Caco-2 (cell line): ENCODE measurements at regions not wholly inside any gene's neighbourhood (a gene's known extent, or its start where the extent isn't known, plus 50 kb on each side); places are given as distances from the start of the nearest gene placed in this dataset.

Experiments used
- BruUV-seq: library from RNA; stranded (reverse); fragments of 400-500 nt; replicated peaks from 2 replicates; lab custom pipeline; 2021; lab: Mats Ljungman, UMichigan
- CTCF ChIA-PET: fragments of 300-600 bp; sonication (Branson Sonifier 250); formaldehyde crosslinking; loops from one replicate; lab custom pipeline; 2022; ENCODE audit warnings: antibody characterized with exemption; lab: Charles Lee
- POLR2A ChIA-PET: fragments of 300-600 bp; sonication (Branson Sonifier 250); formaldehyde crosslinking; loops from one replicate; lab custom pipeline; 2022; ENCODE audit warnings: antibody characterized with exemption; lab: Charles Lee
- DNase-seq, 2 experiments: peaks; one replicate each; pipeline versions ENCODE4 v3.0.0 to v3.0.0-alpha.2; 2020 to 2022
- H3K27me3 ChIP-seq: replicated peaks from 2 replicates; pipeline ENCODE4 v1.6.0; 2011; ENCODE audit warnings: low read length; ENCODE audit not compliant: control insufficient read depth, insufficient read depth
- H3K36me3 ChIP-seq: 2 replicates; pipeline ENCODE4 v1.5.1; 2011; ENCODE audit warnings: low read length; ENCODE audit not compliant: control insufficient read depth, insufficient read depth
- H3K4me1 ChIP-seq: fragments of 250-450 bp; sonication (Bioruptor Pico); 2 replicates; pipeline ENCODE4 v1.5.1; 2020; ENCODE audit warnings: mild to moderate bottlenecking
- H3K4me3 ChIP-seq: 2 replicates; pipeline ENCODE4 v1.5.1; 2011; ENCODE audit warnings: low read depth, mild to moderate bottlenecking, control low read depth, low read length
- H3K9me3 ChIP-seq: fragments of 250-450 bp; sonication (Bioruptor Pico); 2 replicates; pipeline ENCODE4 v1.5.1; 2020; ENCODE audit warnings: mild to moderate bottlenecking, moderate library complexity
- H3K27ac Mint-ChIP-seq: one replicate; pipeline ENCODE4 v1.8.0; 2022; ENCODE audit warnings: mixed read lengths; ENCODE audit not compliant: unreplicated experiment
- H3K27me3 Mint-ChIP-seq: one replicate; pipeline ENCODE4 v1.8.0; 2022; ENCODE audit warnings: mixed read lengths; ENCODE audit not compliant: insufficient read depth, unreplicated experiment
- H3K36me3 Mint-ChIP-seq: one replicate; pipeline ENCODE4 v1.8.0; 2022; ENCODE audit warnings: mild to moderate bottlenecking, mixed read lengths; ENCODE audit not compliant: insufficient read depth, unreplicated experiment
- H3K4me1 Mint-ChIP-seq: one replicate; pipeline ENCODE4 v1.8.0; 2022; ENCODE audit warnings: low read depth, mixed read lengths; ENCODE audit not compliant: unreplicated experiment
- H3K4me3 Mint-ChIP-seq: one replicate; pipeline ENCODE4 v1.8.0; 2022; ENCODE audit warnings: mild to moderate bottlenecking, moderate library complexity, mixed read lengths; ENCODE audit not compliant: unreplicated experiment
- H3K9me3 Mint-ChIP-seq: one replicate; pipeline ENCODE4 v1.8.0; 2022; ENCODE audit warnings: mixed read lengths; ENCODE audit not compliant: unreplicated experiment
- CTCF ChIP-seq, 2 experiments: fragments of 200-600 bp in 1 of 2; IDR thresholded peaks; 1 replicate in 1 of 2; 2 replicates in 1 of 2; pipeline versions ENCODE4 v1.5.1 to v1.8.0; 2011 to 2022; ENCODE audit warnings: antibody characterized with exemption in 1 of 2, control low read depth in 1 of 2, inconsistent platforms in 1 of 2, low read depth in 1 of 2, low read length in 1 of 2, mild to moderate bottlenecking in 1 of 2, moderate library complexity in 1 of 2; ENCODE audit not compliant: insufficient read depth in 1 of 2, severe bottlenecking in 1 of 2, unreplicated experiment in 1 of 2
- intact Hi-C: fragments of 100-400 bp; cut with micrococcal nuclease; formaldehyde crosslinking; loops from one replicate; pipeline ENCODE4 v1.10.0; 2022; ENCODE audit not compliant: unreplicated experiment

GRCh38 chr9:3758816-3759576 is 233.2 kb upstream of the RFX3 start:
- no peaks in the 10 kb centered on the region for H3K36me3 ChIP-seq
- peaks cover 6% of the 10 kb centered on the region; the same call in 1 of the 2 replicates for H3K4me1 ChIP-seq
- no peak overlapping the region for H3K27ac Mint-ChIP-seq
- BruUV-seq, result no TSS peak
- no peaks in the 10 kb centered on the region for H3K9me3 Mint-ChIP-seq
- TF ChIP-seq CTCF (IDR thresholded peaks at IDR 0.05; ENCODE audit: insufficient read depth in 1 of 2, low read depth in 1 of 2, low read length in 1 of 2, severe bottlenecking in 1 of 2, unreplicated experiment in 1 of 2), result no peak
- ChIA-PET POLR2A (no interaction called here), CTCF (no interaction called here)
- intact Hi-C loops, result no loop called here
- no peaks in the 10 kb centered on the region for H3K27me3 Mint-ChIP-seq
- H3K4me3 ChIP-seq, result no peak overlapping the region
- DNase-seq, result no peak
- H3K4me3 Mint-ChIP-seq, result no peak overlapping the region
- no peaks in the 10 kb centered on the region for H3K4me1 Mint-ChIP-seq
- no peaks in the 10 kb centered on the region for H3K36me3 Mint-ChIP-seq
- H3K27me3 ChIP-seq, result no peaks in the 10 kb centered on the region
- no peaks in the 10 kb centered on the region for H3K9me3 ChIP-seq

GRCh38 chr9:3756071-3756470 is 230.3 kb upstream of the RFX3 start:
- no peak for TF ChIP-seq CTCF (IDR thresholded peaks at IDR 0.05; ENCODE audit: insufficient read depth in 1 of 2, low read depth in 1 of 2, low read length in 1 of 2, severe bottlenecking in 1 of 2, unreplicated experiment in 1 of 2)
- no TSS peak for BruUV-seq
- H3K27me3 ChIP-seq, result no peaks in the 10 kb centered on the region
- Mint-ChIP-seq H3K36me3 (no peaks in the 10 kb centered on the region), H3K4me1 (no peaks in the 10 kb centered on the region), H3K27ac (no peak overlapping the region), H3K27me3 (no peaks in the 10 kb centered on the region), H3K4me3 (no peak overlapping the region), H3K9me3 (no peaks in the 10 kb centered on the region)
- H3K4me3 ChIP-seq, result no peak overlapping the region
- POLR2A ChIA-PET, result no interaction called here
- peaks cover 3% of the 10 kb centered on the region for H3K4me1 ChIP-seq
- DNase-seq, result no peak
- intact Hi-C loops, result no loop called here
- CTCF ChIA-PET, result no interaction called here
- no peaks in the 10 kb centered on the region for H3K36me3 ChIP-seq
- H3K9me3 ChIP-seq, result no peaks in the 10 kb centered on the region

GRCh38 chr9:3751125-3751758 is 225.4 kb upstream of the RFX3 start:
- H3K9me3 ChIP-seq, result no peaks in the 10 kb centered on the region
- no peaks in the 10 kb centered on the region for H3K36me3 ChIP-seq
- Mint-ChIP-seq H3K27ac (no peak overlapping the region), H3K4me1 (peaks cover 7% of the 10 kb centered on the region), H3K36me3 (no peaks in the 10 kb centered on the region), H3K4me3 (no peak overlapping the region), H3K27me3 (no peaks in the 10 kb centered on the region), H3K9me3 (peaks cover 9% of the 10 kb centered on the region)
- H3K4me1 ChIP-seq, result peaks cover 5% of the 10 kb centered on the region
- intact Hi-C loops, result no loop called here
- no peak for TF ChIP-seq CTCF (IDR thresholded peaks at IDR 0.05; ENCODE audit: insufficient read depth in 1 of 2, low read depth in 1 of 2, low read length in 1 of 2, severe bottlenecking in 1 of 2, unreplicated experiment in 1 of 2)
- no peak for DNase-seq
- BruUV-seq, result no TSS peak
- CTCF ChIA-PET, result no interaction called here
- no peaks in the 10 kb centered on the region for H3K27me3 ChIP-seq
- POLR2A ChIA-PET, result no interaction called here
- no peak overlapping the region for H3K4me3 ChIP-seq
